ENCODE measurements at regions not wholly inside any gene's neighbourhood (a gene's known extent, or its start where the extent isn't known, plus 50 kb on each side); places are given as distances from the start of the nearest gene placed in this dataset.

GRCh38 chr3:177446165-177446601 is 248.9 kb upstream of the TBL1XR1 start:
- Histone ChIP-seq H3K27me3 (replicated peaks in 1 of 7) (no peaks in the 10 kb centered on the region), H3K9me3 (no peaks in the 10 kb centered on the region), H3K4me1 (peaks cover 14 to 83% (median 40%) of the 10 kb centered on the region in 6 donors), H3K4me3 (no peak overlapping the region), H3K36me3 (no peaks in the 10 kb centered on the region), H3K27ac (peak overlapping the region in 6 of 8 donors; percentile 36 to 66 (median 49))
- no peak for DNase-seq
- WGBS, 5 donors = 39 to 63% (median 47%) methylated on average over 6 of the region's 6 CpGs
- intact Hi-C loops (cut with DNase I; ENCODE audit: low total_unique reads) = no loop called here
- no peak for TF ChIP-seq CTCF (IDR thresholded peaks at IDR 0.05 in 8 of 11, conservative IDR thresholded peaks at IDR 0.05 in 3 of 11)
- TF ChIP-seq POLR2AphosphoS5 (IDR thresholded peaks at IDR 0.05) = no peak
- no peak for TF ChIP-seq POLR2A (IDR thresholded peaks at IDR 0.05)

- H3K9me3 ChIP-seq = no peaks in the 10 kb centered on the region
- peak overlapping the region in 1 of 8 donors; percentile 81 for H3K27ac ChIP-seq
- H3K36me3 ChIP-seq = no peaks in the 10 kb centered on the region
- DNase-seq = no peak
- 74 to 94% (median 84%) methylated on average over 3 of the region's 3 CpGs for WGBS, 5 donors
- no peaks in the 10 kb centered on the region for H3K27me3 ChIP-seq (replicated peaks in 1 of 7)
- no peak for TF ChIP-seq POLR2AphosphoS5 (IDR thresholded peaks at IDR 0.05)
- no peak for TF ChIP-seq CTCF (IDR thresholded peaks at IDR 0.05 in 8 of 11, conservative IDR thresholded peaks at IDR 0.05 in 3 of 11)
- TF ChIP-seq POLR2A (IDR thresholded peaks at IDR 0.05) = no peak
- intact Hi-C loops (cut with DNase I; ENCODE audit: low total_unique reads) = no loop called here
- H3K4me1 ChIP-seq = peaks cover 18 to 84% (median 35%) of the 10 kb centered on the region in 6 donors
- no peak overlapping the region for H3K4me3 ChIP-seq
Measured at GRCh38 chr3:177447938-177448337, 250.7 kb upstream of the TBL1XR1 start.

GRCh38 chr3:177448987-177449359 is 251.7 kb upstream of the TBL1XR1 start:
- intact Hi-C loops (cut with DNase I; ENCODE audit: low total_unique reads) = no loop called here
- Histone ChIP-seq H3K4me1 (peaks cover 16 to 76% (median 31%) of the 10 kb centered on the region in 6 donors), H3K4me3 (peak overlapping the region in 1 of 8 donors; percentile 39), H3K27ac (peak overlapping the region in 7 of 8 donors; percentile 54 to 85 (median 79)), H3K9me3 (no peaks in the 10 kb centered on the region), H3K36me3 (no peaks in the 10 kb centered on the region), H3K27me3 (replicated peaks in 1 of 7) (no peaks in the 10 kb centered on the region)
- 3 to 12% (median 9%) methylated on average over 3 of the region's 3 CpGs for WGBS, 5 donors
- no peak for DNase-seq
- no peak for TF ChIP-seq CTCF (IDR thresholded peaks at IDR 0.05 in 8 of 11, conservative IDR thresholded peaks at IDR 0.05 in 3 of 11)
- TF ChIP-seq POLR2A (IDR thresholded peaks at IDR 0.05) = no peak
- no peak for TF ChIP-seq POLR2AphosphoS5 (IDR thresholded peaks at IDR 0.05)

- H3K4me1 ChIP-seq = peaks cover 16 to 76% (median 31%) of the 10 kb centered on the region in 6 donors
- no peak for TF ChIP-seq CTCF (IDR thresholded peaks at IDR 0.05 in 8 of 11, conservative IDR thresholded peaks at IDR 0.05 in 3 of 11)
- TF ChIP-seq POLR2AphosphoS5 (IDR thresholded peaks at IDR 0.05) = peak in 1 of 3 donors; percentile 51
- WGBS, 5 donors = 40 to 58% (median 43%) methylated on average over 5 of the region's 5 CpGs
- peak overlapping the region in 7 of 8 donors; percentile 54 to 85 (median 79) for H3K27ac ChIP-seq
- DNase-seq = peak; percentile 82
- no peaks in the 10 kb centered on the region for H3K36me3 ChIP-seq
- intact Hi-C loops (cut with DNase I; ENCODE audit: low total_unique reads) = no loop called here
- H3K27me3 ChIP-seq (replicated peaks in 1 of 7) = no peaks in the 10 kb centered on the region
- peak overlapping the region in 1 of 8 donors; percentile 39 for H3K4me3 ChIP-seq
- no peaks in the 10 kb centered on the region for H3K9me3 ChIP-seq
Measured at GRCh38 chr3:177449360-177450006, 252.2 kb upstream of the TBL1XR1 start.

Measured in spleen (tissue), 11 donors.